Psoas muscle (tissue), 7 donors: ENCODE measurements at regions not wholly inside any gene's neighbourhood (a gene's known extent, or its start where the extent isn't known, plus 50 kb on each side); places are given as distances from the start of the nearest gene placed in this dataset.
"Not testable (repeated sequence)": the region's sequence is repeated elsewhere in the genome, so short reads cannot be mapped to it uniquely, and the experiment has no call there.

ENCODE experiments used
- ATAC-seq, 4 donors: fragments of 200-7000 bp; cut with Tn5 transposase; one replicate each; pipeline ENCODE4 v1.9.1; 2020; ENCODE audit warnings: moderate library complexity in 3 of 4, mild to moderate bottlenecking in 2 of 4
- DNase-seq, 2 donors: peaks; one replicate each; pipeline ENCODE4 v3.0.0-alpha.2; 2020
- H3K27ac ChIP-seq: fragments of 200-600 bp; one replicate; pipeline ENCODE4 v1.8.0; 2022
- H3K27me3 ChIP-seq, 3 donors: fragments of 200-600 bp in 1 of 3; one replicate each; pipeline versions ENCODE4 v1.6.1 to v1.8.0; 2013 to 2022; ENCODE audit warnings: low read length in 2 of 3, mild to moderate bottlenecking in 2 of 3, moderate library complexity in 1 of 3; ENCODE audit not compliant: insufficient read depth in 3 of 3
- H3K36me3 ChIP-seq, 2 donors: fragments of 200-600 bp in 1 of 2; one replicate each; pipeline versions ENCODE4 v1.6.1 to v1.8.0; 2013 to 2022; ENCODE audit warnings: low read depth in 1 of 2, mild to moderate bottlenecking in 1 of 2, moderate library complexity in 1 of 2; ENCODE audit not compliant: insufficient read depth in 1 of 2
- H3K4me1 ChIP-seq: fragments of 200-600 bp; one replicate; pipeline ENCODE4 v1.8.0; 2022
- H3K4me3 ChIP-seq: fragments of 200-600 bp; one replicate; pipeline ENCODE4 v1.8.0; 2022; ENCODE audit warnings: mild to moderate bottlenecking
- H3K9me3 ChIP-seq: fragments of 200-600 bp; one replicate; pipeline ENCODE4 v1.8.0; 2022
- WGBS, 3 donors: extraction: QIAGEN DNeasy Blood & Tissue Kit; methylation state at CpG; one replicate each; pipeline versions ENCODE4 v1.1.6 to v1.1.7; 2013; 5-methylcytosine and 5-hydroxymethylcytosine counted together
- intact Hi-C, 2 donors: fragments of 100-400 bp; cut with DNase I; formaldehyde crosslinking; loops; one replicate each; pipeline versions ENCODE4 v1.11.0 to v1.14.2; 2022
- TF ChIP-seq, protein P1 (sequence below): fragments of 200-600 bp; IDR thresholded peaks from one replicate; pipeline ENCODE4 v1.8.0; 2022; ENCODE audit warnings: antibody characterized with exemption
- donor health status: healthy with polysubstance abuse.
- donor health status: DM: no; HTN: no; CAD: no; lungs with moderate emphysema.
- donor health status: Bipolar disorder and iron deficiency.
- donor health status: healthy.
- donor health status: DM: yes; HTN: yes; CAD: no.
- donor health status: DM: no; HTN: no; CAD: no.
- donor health status: DM: yes; HTN: yes; CAD: no.

DNA sequence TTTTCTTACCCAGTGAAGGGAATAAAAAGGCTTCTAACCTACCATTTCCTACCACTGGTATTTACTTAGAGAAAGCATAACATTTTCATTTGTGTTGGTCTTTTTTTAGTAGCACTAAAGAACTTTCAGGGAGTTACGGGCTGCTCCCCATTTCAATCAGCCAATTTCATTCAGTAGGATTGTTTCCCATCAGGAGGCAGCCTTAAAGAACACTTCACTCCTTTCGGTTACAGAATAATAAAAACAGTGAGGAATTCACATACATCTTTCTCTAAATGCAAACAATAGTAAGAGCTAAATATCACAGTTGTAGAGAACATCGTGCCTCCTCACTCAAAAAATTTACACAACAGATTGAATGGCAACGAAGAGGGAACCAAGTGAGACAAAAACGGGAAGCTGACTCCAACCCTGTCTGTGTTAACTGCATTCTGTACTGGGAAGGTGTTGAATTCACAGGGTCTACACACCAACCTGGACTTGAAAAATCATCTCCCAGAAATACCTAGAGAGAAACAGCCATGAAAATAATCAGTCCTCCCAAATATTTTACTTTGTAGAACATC lies 55.5 kb upstream of the ABLIM1 start:
- H3K27ac ChIP-seq, result peak overlapping the region; percentile 24
- H3K9me3 ChIP-seq, result no peaks in the 10 kb centered on the region
- peaks cover 17% of the 10 kb centered on the region for H3K4me1 ChIP-seq
- no peaks in the 10 kb centered on the region for H3K36me3 ChIP-seq
- TF ChIP-seq, protein P1, sequence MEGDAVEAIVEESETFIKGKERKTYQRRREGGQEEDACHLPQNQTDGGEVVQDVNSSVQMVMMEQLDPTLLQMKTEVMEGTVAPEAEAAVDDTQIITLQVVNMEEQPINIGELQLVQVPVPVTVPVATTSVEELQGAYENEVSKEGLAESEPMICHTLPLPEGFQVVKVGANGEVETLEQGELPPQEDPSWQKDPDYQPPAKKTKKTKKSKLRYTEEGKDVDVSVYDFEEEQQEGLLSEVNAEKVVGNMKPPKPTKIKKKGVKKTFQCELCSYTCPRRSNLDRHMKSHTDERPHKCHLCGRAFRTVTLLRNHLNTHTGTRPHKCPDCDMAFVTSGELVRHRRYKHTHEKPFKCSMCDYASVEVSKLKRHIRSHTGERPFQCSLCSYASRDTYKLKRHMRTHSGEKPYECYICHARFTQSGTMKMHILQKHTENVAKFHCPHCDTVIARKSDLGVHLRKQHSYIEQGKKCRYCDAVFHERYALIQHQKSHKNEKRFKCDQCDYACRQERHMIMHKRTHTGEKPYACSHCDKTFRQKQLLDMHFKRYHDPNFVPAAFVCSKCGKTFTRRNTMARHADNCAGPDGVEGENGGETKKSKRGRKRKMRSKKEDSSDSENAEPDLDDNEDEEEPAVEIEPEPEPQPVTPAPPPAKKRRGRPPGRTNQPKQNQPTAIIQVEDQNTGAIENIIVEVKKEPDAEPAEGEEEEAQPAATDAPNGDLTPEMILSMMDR, result no peak
- DNase-seq, result no peak
- intact Hi-C loops, result no loop called here
- no peak for ATAC-seq
- no peak overlapping the region for H3K4me3 ChIP-seq
- 44 to 66% (median 48%) methylated on average over 5 of the region's 5 CpGs for WGBS, 3 donors
- H3K27me3 ChIP-seq, result no peaks in the 10 kb centered on the region

DNA sequence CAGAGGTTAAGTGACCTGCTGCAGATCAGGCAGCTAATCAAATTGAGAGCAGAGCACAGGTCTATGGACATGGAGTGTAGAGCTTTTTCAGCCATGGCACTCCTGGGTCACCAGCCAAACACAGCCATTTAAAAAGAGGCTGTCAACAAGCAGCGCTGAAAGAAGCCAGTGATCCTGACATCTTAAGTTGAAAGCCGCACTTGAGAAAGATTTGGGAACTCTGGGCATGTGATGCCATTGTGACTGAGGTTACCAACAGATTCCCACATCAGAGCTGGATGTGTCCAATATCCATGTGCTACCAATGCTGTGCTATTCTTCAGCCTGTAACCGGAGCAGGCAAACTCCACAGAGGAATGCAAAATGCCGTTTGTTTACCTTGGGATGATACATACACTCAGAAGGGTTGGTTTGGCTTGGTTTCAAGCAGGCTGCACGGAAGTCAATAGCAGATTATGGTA lies 56.2 kb upstream of the ABLIM1 start:
- H3K27ac ChIP-seq, result peak overlapping the region; percentile 24
- no peak overlapping the region for H3K4me3 ChIP-seq
- intact Hi-C loops, result no loop called here
- ATAC-seq, result peak in 3 of 4 donors; percentile 38 to 74 (median 47)
- no peaks in the 10 kb centered on the region for H3K27me3 ChIP-seq
- 18 to 23% (median 22%) methylated on average over 5 of the region's 5 CpGs for WGBS, 3 donors
- no peak for DNase-seq
- H3K9me3 ChIP-seq, result no peaks in the 10 kb centered on the region
- peaks cover 17% of the 10 kb centered on the region for H3K4me1 ChIP-seq
- H3K36me3 ChIP-seq, result no peaks in the 10 kb centered on the region
- TF ChIP-seq, protein P1, result no peak

DNA sequence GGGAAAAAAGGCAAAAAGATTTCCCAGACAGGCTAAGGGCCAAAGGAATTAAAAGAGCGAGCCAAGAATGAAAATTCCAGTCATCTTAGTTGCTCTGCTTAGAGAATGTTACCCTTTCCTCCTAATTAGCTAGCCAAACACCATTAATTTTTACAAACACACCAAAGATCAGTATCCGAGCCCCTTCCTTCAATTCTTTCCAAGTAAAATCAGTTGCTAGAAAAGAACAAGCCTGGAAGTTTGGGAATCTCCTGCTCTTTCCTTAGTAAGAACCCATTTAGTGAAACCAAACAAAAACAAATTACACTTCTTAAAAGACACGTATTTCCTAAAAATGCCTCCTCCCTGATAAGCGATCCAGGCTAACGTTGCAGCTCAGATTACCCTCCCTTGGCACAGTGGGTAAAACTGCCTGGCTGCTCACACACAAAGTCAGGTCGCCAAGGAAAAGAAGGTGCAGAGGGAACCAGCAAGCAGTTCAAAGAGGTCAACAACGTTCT lies 57.1 kb upstream of the ABLIM1 start:
- no peak for DNase-seq
- no peaks in the 10 kb centered on the region for H3K36me3 ChIP-seq
- H3K9me3 ChIP-seq, result no peaks in the 10 kb centered on the region
- TF ChIP-seq, protein P1, result no peak
- ATAC-seq, result peak in 1 of 4 donors; percentile 49
- intact Hi-C loops, result loop anchor here in 1 of 2 donors (5.0 kb wide), 1 partner anchor 52 kb away; no protein-coding TSS in a partner anchor
- H3K27ac ChIP-seq, result peak overlapping the region; percentile 53
- peaks cover 17% of the 10 kb centered on the region for H3K4me1 ChIP-seq
- H3K4me3 ChIP-seq, result no peak overlapping the region
- no peaks in the 10 kb centered on the region for H3K27me3 ChIP-seq
- WGBS, 3 donors, result 12 to 17% (median 15%) methylated on average over 7 of the region's 7 CpGs

DNA sequence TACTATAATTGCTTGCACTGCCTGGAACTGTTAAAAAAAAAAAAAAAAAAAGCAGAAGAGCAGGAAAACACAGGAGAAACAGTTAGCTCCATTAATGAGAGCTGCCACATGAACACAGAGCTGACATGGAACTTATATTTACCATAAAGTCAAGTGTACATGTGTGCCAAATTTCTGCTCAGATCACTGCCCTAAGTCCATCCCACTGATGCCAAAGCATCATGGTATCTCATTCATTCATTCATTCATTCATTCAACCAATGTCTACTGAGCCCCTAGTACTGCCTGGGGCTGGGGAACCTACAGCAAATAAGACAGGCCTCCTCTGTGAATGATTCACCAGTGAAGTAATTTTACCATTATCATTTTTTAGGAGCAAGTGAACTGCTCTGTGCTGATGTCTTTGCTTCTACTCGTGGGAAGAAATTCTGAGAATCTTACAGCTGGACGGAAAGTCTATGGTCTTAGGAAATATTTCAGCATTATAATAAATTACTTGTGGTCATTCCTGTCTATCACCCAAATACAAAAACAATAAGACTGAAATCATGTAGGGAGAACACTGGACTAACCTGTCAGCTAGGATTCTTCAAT lies 58.8 kb upstream of the ABLIM1 start:
- Histone ChIP-seq H3K4me3 (no peak overlapping the region), H3K27ac (no peak overlapping the region), H3K9me3 (no peaks in the 10 kb centered on the region), H3K36me3 (no peaks in the 10 kb centered on the region), H3K4me1 (peaks cover 23% of the 10 kb centered on the region), H3K27me3 (no peaks in the 10 kb centered on the region)
- no peak for DNase-seq
- WGBS, 3 donors, result 87 to 96% (median 92%) methylated on average over 2 of the region's 2 CpGs
- no peak for ATAC-seq
- TF ChIP-seq, protein P1, result no peak
- intact Hi-C loops, result loop anchor here in 1 of 2 donors (5.0 kb wide), 1 partner anchor 50 kb away; no protein-coding TSS in a partner anchor

DNA sequence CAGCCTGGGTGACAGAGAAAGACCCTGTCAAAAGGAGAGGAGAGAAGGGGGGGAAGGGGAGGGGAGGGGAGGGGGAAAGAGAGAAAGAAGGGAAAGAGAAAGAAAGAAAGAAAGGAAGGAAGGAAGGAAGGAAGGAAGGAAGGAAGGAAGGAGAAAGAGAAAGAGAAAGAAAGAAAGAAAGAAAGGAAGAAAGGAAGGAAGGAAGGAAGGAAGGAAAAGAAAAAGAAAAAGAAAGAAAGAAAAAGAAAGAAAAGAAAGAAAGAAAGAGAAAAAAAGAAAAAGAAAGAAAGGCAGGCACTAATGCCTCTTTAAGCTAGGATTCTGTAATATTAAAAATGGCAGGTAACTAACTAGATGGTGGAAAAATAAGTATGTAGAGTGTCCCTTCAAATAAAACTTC lies 59.8 kb upstream of the ABLIM1 start:
- not testable (repeated sequence) for H3K27ac ChIP-seq, ATAC-seq, DNase-seq, H3K9me3 ChIP-seq, H3K36me3 ChIP-seq, H3K27me3 ChIP-seq, H3K4me3 ChIP-seq
- intact Hi-C loops, result loop anchor here in 1 of 2 donors (5.0 kb wide), 1 partner anchor 49 kb away; no protein-coding TSS in a partner anchor
- H3K4me1 ChIP-seq, result peaks cover 23% of the 10 kb centered on the region
